Omental fat pad (tissue), 3 donors: ENCODE measurements at regions not wholly inside any gene's neighbourhood (a gene's known extent, or its start where the extent isn't known, plus 50 kb on each side); places are given as distances from the start of the nearest gene placed in this dataset.

ENCODE experiments used
- ATAC-seq: fragments of 150-250 bp; one replicate; pipeline ENCODE4 v1.9.1; 2016; ENCODE audit warnings: mild to moderate bottlenecking, moderate library complexity; ENCODE audit not compliant: low FRiP score
- DNase-seq: peaks from one replicate; pipeline ENCODE4 v3.0.0-alpha.2; 2019; ENCODE audit warnings: low spot score
- CTCF ChIP-seq, 3 donors: fragments of 450-650 bp; IDR thresholded peaks; one replicate each; pipeline ENCODE4 v1.5.1; 2016 to 2017; ENCODE audit warnings: antibody characterized with exemption in 3 of 3, mild to moderate bottlenecking in 3 of 3, moderate library complexity in 2 of 3

GRCh38 chr10:124324856-124325632, 93.7 kb downstream of the OAT start:
- DNase-seq (peak; percentile 15), ATAC-seq (no peak)
- TF ChIP-seq CTCF (IDR thresholded peaks at IDR 0.05) = no peak

DNA sequence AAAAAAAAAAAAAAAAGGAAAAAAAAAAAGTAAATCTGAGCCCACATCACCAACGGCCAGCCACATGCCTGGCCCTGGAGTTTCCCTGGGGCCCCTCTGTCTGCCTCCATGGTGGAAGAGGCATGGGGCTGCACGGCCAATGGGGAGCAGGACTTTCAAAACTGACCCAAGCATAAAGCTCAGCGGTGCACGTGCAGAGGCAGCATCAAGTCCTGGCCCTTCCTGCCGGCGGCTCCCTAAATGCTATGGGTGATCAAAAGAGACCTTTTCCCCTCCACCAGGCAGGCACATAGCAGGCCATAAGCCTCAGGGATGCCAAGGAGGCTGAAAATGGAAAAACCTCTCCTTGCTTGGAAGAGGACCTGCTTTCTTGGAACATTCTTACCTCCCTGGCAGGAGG, 94.3 kb downstream of the OAT start:
- ATAC-seq (no peak), DNase-seq (no peak)
- TF ChIP-seq CTCF (IDR thresholded peaks at IDR 0.05) = no peak

DNA sequence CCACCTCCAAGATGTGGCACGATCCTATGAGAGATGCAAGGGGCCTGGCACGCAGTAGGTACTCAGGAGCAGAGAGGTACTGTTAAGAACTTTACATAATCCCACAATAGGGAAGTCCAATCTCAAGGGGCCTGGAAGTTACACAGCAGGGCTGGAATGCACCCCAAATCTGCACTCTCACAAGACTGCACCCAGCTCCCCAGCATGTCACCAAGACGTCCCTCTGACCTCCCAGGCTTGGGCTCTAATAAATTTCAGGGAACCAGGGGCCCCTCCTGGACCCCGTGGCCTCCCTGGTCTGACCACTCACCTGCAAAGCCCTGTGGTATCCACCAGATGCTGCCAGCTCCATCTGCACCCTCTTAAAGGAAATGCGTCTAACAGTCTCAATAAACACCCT, 94.9 kb downstream of the OAT start:
- DNase-seq (no peak), ATAC-seq (no peak)
- no peak for TF ChIP-seq CTCF (IDR thresholded peaks at IDR 0.05)

DNA sequence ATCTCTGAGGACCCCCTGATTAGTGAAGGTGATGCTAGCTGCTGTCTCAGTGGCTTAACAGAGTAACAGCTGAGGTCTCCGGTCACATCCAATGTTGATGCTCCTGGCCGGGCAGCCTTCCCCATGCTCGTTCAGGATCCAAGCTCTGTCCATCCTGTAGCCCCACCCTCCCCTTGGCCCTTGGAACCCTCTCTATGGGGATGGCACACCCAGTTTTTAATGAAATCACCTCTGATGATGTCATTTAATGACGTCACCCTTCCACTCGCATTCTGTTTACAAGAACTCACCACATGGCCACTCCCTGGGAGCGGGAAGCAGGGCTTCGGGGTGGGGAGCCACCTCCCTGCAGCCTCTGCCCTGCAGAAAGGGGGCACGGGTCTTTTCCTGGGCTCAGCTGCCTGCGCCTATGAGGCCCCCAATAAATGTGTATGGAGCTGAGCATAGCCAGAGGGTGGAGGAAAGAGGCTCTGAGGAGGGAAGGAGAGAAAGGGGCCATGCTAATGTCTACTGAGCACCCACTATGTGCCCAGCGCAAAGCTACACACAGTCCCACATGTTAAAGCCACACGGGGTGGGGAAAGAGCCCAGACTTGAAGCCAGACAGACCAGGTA, 95.5 kb downstream of the OAT start:
- no peak for TF ChIP-seq CTCF (IDR thresholded peaks at IDR 0.05)
- DNase-seq = no peak
- no peak for ATAC-seq

DNA sequence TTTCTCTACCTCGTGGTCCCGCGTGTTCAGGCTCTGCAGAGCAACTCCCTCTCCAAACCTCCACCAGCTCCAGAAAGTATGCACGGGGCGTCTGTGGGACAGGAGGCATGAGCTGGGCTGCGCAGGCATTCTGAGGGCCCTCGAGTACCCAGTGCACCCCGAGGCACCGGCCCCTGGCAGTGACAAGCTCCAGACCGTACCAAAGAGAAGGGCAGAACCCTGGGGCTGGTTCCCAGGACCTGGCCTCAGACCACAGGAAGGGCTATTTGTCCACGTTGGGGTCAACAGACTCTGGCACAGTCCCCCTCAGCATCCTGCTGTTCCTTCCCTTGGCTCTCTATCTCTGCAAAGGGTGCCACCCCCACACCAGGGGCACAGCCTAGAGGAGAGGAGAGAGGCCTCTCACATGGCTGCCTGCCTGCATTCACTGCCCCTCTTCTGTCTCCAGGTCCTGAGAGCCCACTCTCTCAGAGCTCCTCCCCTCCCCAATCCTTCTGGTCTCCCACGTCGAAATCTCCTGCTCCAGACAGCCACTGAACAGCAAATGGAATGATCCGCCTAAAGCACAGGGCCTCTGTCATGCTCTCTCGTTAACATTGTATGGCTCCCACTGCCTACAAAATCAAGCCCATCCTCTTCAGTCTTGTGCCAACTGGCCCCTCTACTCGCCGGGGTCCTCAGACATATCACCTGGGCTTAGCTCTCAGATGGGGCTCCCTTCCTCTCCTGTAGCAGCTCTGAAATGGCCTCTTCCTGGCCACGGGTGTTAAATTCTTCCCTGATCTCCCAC, 96.3 kb downstream of the OAT start:
- ATAC-seq (no peak), DNase-seq (no peak)
- TF ChIP-seq CTCF (IDR thresholded peaks at IDR 0.05) = no peak

GRCh38 chr10:124321433-124322089, 97.2 kb downstream of the OAT start:
- TF ChIP-seq CTCF (IDR thresholded peaks at IDR 0.05) = no peak
- no peak for ATAC-seq
- DNase-seq = no peak
